Trophoblast cell (in vitro differentiated cells and primary cell): ENCODE measurements at regions not wholly inside any gene's neighbourhood (a gene's known extent, or its start where the extent isn't known, plus 50 kb on each side); places are given as distances from the start of the nearest gene placed in this dataset.

Experiments
- DNase-seq, 2 donors: peaks; one replicate each; pipeline ENCODE4 v3.0.0-alpha.2; 2016
- H2AFZ ChIP-seq: 2 replicates; pipeline ENCODE4 v1.6.1; 2013; ENCODE audit warnings: low read length, moderate library complexity, mild to moderate bottlenecking; ENCODE audit not compliant: insufficient read depth, poor library complexity
- H2AK5ac ChIP-seq: 2 replicates; pipeline ENCODE4 v1.6.1; 2013; ENCODE audit warnings: mild to moderate bottlenecking, low read length
- H2BK120ac ChIP-seq: 2 replicates; pipeline ENCODE4 v1.6.1; 2013; ENCODE audit warnings: low read length, mild to moderate bottlenecking, moderate library complexity; ENCODE audit not compliant: insufficient read depth, poor library complexity
- H2BK12ac ChIP-seq: 2 replicates; pipeline ENCODE4 v1.6.1; 2013; ENCODE audit warnings: mild to moderate bottlenecking, low read length, moderate library complexity
- H2BK5ac ChIP-seq: 2 replicates; pipeline ENCODE4 v1.6.1; 2013; ENCODE audit warnings: low read length, low read depth, moderate library complexity, mild to moderate bottlenecking; ENCODE audit not compliant: poor library complexity
- H3K14ac ChIP-seq: 2 replicates; pipeline ENCODE4 v1.6.1; 2013; ENCODE audit warnings: mild to moderate bottlenecking, low read length
- H3K18ac ChIP-seq: 2 replicates; pipeline ENCODE4 v1.6.1; 2013; ENCODE audit warnings: mild to moderate bottlenecking, low read length
- H3K23ac ChIP-seq: 2 replicates; pipeline ENCODE4 v1.6.1; 2013; ENCODE audit warnings: low read length
- H3K27ac ChIP-seq: 2 replicates; pipeline ENCODE4 v1.5.1; 2013; ENCODE audit warnings: low read depth, mild to moderate bottlenecking, inconsistent platforms, low read length, moderate library complexity
- H3K27me3 ChIP-seq: 2 replicates; pipeline ENCODE4 v1.6.1; 2013; ENCODE audit warnings: inconsistent platforms, mild to moderate bottlenecking, low read length, moderate library complexity; ENCODE audit not compliant: insufficient read depth
- H3K36me3 ChIP-seq, 2 experiments: 1 replicate in 1 of 2; 2 replicates in 1 of 2; pipeline ENCODE4 v1.6.1; 2013; ENCODE audit warnings: low read length in 2 of 2, mild to moderate bottlenecking in 2 of 2, moderate library complexity in 1 of 2; ENCODE audit not compliant: insufficient read depth in 2 of 2, control insufficient read depth in 1 of 2
- H3K4ac ChIP-seq: 2 replicates; pipeline ENCODE4 v1.6.1; 2013; ENCODE audit warnings: low read depth, mild to moderate bottlenecking, low read length, moderate library complexity
- H3K4me1 ChIP-seq, 2 experiments: 1 replicate in 1 of 2; 2 replicates in 1 of 2; pipeline ENCODE4 v1.6.1; 2013; ENCODE audit warnings: low read length in 2 of 2, mild to moderate bottlenecking in 2 of 2, moderate library complexity in 1 of 2; ENCODE audit not compliant: insufficient read depth in 2 of 2, control insufficient read depth in 1 of 2
- H3K4me2 ChIP-seq: 2 replicates; pipeline ENCODE4 v1.6.1; 2013; ENCODE audit warnings: inconsistent platforms, mild to moderate bottlenecking, low read length, moderate library complexity
- H3K4me3 ChIP-seq: 2 replicates; pipeline ENCODE4 v1.5.1; 2013; ENCODE audit warnings: mild to moderate bottlenecking, low read depth, low read length, inconsistent platforms
- H3K79me1 ChIP-seq: one replicate; pipeline ENCODE4 v1.6.1; 2013; ENCODE audit warnings: low read length
- H3K79me2 ChIP-seq: 2 replicates; pipeline ENCODE4 v1.6.1; 2013; ENCODE audit warnings: low read length, mild to moderate bottlenecking; ENCODE audit not compliant: control insufficient read depth, insufficient read depth, poor library complexity
- H3K9ac ChIP-seq: 2 replicates; pipeline ENCODE4 v1.6.1; 2013; ENCODE audit warnings: mild to moderate bottlenecking, low read length
- H3K9me3 ChIP-seq: 2 replicates; pipeline ENCODE4 v1.6.1; 2013; ENCODE audit warnings: low read depth, mild to moderate bottlenecking, control low read depth, inconsistent platforms, low read length; ENCODE audit not compliant: insufficient read depth
- H4K12ac ChIP-seq: 2 replicates; pipeline ENCODE4 v1.6.1; 2013; ENCODE audit warnings: low read depth, mild to moderate bottlenecking, low read length, moderate library complexity
- H4K8ac ChIP-seq: 2 replicates; pipeline ENCODE4 v1.6.1; 2013; ENCODE audit warnings: low read depth, mild to moderate bottlenecking, low read length, moderate library complexity
- H4K91ac ChIP-seq: one replicate; pipeline ENCODE4 v1.6.1; 2013; ENCODE audit warnings: low read depth, mild to moderate bottlenecking, low read length, moderate library complexity
- WGBS: extraction: QIAGEN DNeasy Blood & Tissue Kit; methylation state at CpG from one replicate; pipeline ENCODE4 v1.1.7; 2013; ENCODE audit warnings: missing lambda C conversion rate; ENCODE audit not compliant: insufficient read length, insufficient coverage; ENCODE audit errors: extremely low coverage; 5-methylcytosine and 5-hydroxymethylcytosine counted together

DNA sequence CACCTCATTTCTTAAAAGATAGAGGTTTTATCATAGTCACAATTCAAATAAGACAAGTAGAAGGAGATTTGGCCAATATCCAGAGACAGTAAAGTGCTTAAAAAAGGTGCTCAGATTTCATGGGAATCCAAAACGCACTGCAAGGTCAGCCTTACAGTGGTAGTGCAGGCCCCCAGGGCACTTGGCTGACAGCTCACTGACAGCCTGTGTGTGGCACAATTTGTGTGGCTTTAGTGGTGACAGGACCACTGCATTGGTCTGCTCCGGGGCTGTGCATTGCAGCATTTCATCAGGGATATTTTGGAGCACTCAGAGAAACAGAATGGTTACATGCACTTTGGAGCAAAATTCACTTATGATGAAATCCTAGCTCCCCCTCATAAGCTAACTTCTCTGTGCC, 544.3 kb downstream of the NTRK3 start:
- no peaks in the 10 kb centered on the region for H3K4me1 ChIP-seq
- WGBS = no CpG with 5 or more reads among the region's 2 CpGs
- no peak overlapping the region for H3K4me2 ChIP-seq

DNA sequence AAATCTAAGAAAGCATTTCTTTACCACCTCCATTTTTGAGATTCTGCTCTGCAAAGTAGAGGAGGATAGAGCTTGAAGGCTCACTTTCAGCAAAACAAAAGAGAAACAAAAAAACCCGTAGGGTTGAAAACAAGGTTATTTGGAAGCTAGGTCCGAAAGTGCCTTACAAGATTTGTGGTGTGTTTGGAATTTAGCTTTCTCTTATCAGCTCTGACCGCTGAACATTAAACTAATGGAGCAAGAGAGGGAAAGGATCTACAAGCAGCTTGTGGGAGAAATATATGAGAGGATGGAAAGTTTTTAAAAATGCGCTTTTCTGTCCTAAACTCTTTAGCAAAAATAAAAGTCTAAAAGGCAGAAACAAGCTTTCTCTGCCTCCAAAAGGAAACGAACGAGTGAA, 545.5 kb downstream of the NTRK3 start:
- Histone ChIP-seq H3K9me3 (no peaks in the 10 kb centered on the region), H4K91ac (no peak overlapping the region), H3K27me3 (no peaks in the 10 kb centered on the region), H3K9ac (no peak overlapping the region), H3K27ac (no peak overlapping the region), H4K12ac (no peak overlapping the region), H3K36me3 (no peaks in the 10 kb centered on the region), H3K4me2 (no peak overlapping the region), H3K18ac (no peak overlapping the region), H3K4me1 (no peaks in the 10 kb centered on the region), H3K4me3 (no peak overlapping the region), H3K79me1 (no peaks in the 10 kb centered on the region), H2BK120ac (no peak overlapping the region), H3K14ac (no peak overlapping the region), H2AK5ac (no peak overlapping the region), H3K79me2 (no peaks in the 10 kb centered on the region), H3K23ac (no peak overlapping the region), H4K8ac (no peak overlapping the region), H2AFZ (no peak overlapping the region), H3K4ac (no peak overlapping the region), H2BK12ac (no peak overlapping the region), H2BK5ac (no peak overlapping the region)
- no peak for DNase-seq
- WGBS = no CpG with 5 or more reads among the region's 6 CpGs

More for the DNA sequence above, 544.3 kb downstream of the NTRK3 start:
- DNase-seq = no peak
- no peak overlapping the region for H3K14ac ChIP-seq
- no peak overlapping the region for H4K91ac ChIP-seq
- H4K12ac ChIP-seq = no peak overlapping the region
- H2BK120ac ChIP-seq = no peak overlapping the region
- no peaks in the 10 kb centered on the region for H3K27me3 ChIP-seq
- H4K8ac ChIP-seq = no peak overlapping the region
- H3K27ac ChIP-seq = no peak overlapping the region
- no peaks in the 10 kb centered on the region for H3K79me1 ChIP-seq
- H3K36me3 ChIP-seq = no peaks in the 10 kb centered on the region
- no peaks in the 10 kb centered on the region for H3K9me3 ChIP-seq
- no peak overlapping the region for H2BK12ac ChIP-seq
- H3K4me3 ChIP-seq = no peak overlapping the region
- no peak overlapping the region for H2AK5ac ChIP-seq
- no peak overlapping the region for H3K9ac ChIP-seq
- H3K23ac ChIP-seq = no peak overlapping the region
- no peak overlapping the region for H2BK5ac ChIP-seq
- H3K4ac ChIP-seq = no peak overlapping the region
- H3K79me2 ChIP-seq = no peaks in the 10 kb centered on the region
- H3K18ac ChIP-seq = no peak overlapping the region
- H2AFZ ChIP-seq = no peak overlapping the region

DNA sequence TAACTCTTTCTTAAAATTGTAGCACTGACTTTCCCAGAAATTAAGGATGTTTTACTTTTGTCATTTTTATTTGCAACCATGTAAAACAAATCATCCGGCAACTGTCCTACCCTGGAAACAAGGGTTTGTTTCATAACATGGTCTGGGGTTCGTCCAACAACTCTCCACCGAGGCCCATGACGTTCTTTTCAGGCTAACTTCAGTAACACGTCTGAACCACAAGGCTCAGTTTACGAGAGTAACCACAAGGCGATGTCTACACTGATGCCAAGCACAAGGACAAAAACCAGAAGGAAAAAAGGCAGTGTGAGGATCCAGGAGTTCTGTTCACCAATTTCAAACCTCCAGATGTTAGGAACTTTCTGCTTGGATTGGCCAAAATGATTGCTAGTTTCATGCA, 546.1 kb downstream of the NTRK3 start:
- H3K23ac ChIP-seq = no peak overlapping the region
- no peak overlapping the region for H2BK12ac ChIP-seq
- no peak overlapping the region for H4K91ac ChIP-seq
- no peak for DNase-seq
- H3K4me2 ChIP-seq = no peak overlapping the region
- H3K27ac ChIP-seq = no peak overlapping the region
- H2AFZ ChIP-seq = no peak overlapping the region
- no peak overlapping the region for H2BK120ac ChIP-seq
- H3K36me3 ChIP-seq = no peaks in the 10 kb centered on the region
- no peak overlapping the region for H4K8ac ChIP-seq
- no peaks in the 10 kb centered on the region for H3K9me3 ChIP-seq
- H3K18ac ChIP-seq = no peak overlapping the region
- H3K4me1 ChIP-seq = no peaks in the 10 kb centered on the region
- H3K14ac ChIP-seq = no peak overlapping the region
- H2AK5ac ChIP-seq = no peak overlapping the region
- H3K4ac ChIP-seq = no peak overlapping the region
- H4K12ac ChIP-seq = no peak overlapping the region
- no peaks in the 10 kb centered on the region for H3K27me3 ChIP-seq
- no peaks in the 10 kb centered on the region for H3K79me1 ChIP-seq
- H2BK5ac ChIP-seq = no peak overlapping the region
- no peak overlapping the region for H3K9ac ChIP-seq
- WGBS = no CpG with 5 or more reads among the region's 7 CpGs
- H3K4me3 ChIP-seq = no peak overlapping the region
- no peaks in the 10 kb centered on the region for H3K79me2 ChIP-seq

DNA sequence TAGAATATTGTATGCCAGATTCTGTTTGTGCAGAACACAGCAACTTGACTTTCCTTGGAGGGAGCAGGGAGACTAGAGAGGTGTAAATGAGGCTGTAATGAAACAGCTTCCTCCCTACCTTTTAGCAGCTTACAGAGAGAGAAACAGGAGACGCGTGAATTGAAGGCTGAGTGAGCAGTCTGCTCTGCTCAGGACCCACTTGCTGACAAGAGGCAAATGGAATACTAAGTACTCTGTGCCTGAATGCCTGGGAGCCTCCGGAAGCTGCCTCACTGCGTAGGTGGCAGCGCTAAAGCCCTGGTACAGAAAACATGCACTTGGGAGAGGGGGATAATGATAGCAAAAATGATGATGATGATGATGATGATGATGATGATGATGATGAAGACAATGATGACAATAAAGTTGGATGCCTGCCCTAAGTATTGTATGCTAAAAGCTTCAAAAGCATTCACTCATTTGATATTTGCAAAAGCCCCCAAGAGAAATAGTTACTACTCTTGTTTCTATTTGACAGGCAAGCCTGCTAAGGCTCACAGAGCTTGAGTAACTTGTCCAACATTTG, 548.9 kb downstream of the NTRK3 start:
- no peak overlapping the region for H3K4ac ChIP-seq
- no peaks in the 10 kb centered on the region for H3K4me1 ChIP-seq
- H3K79me2 ChIP-seq = no peaks in the 10 kb centered on the region
- H3K9ac ChIP-seq = no peak overlapping the region
- H3K9me3 ChIP-seq = no peaks in the 10 kb centered on the region
- no peak overlapping the region for H2BK12ac ChIP-seq
- no peak overlapping the region for H3K23ac ChIP-seq
- no peak overlapping the region for H2AK5ac ChIP-seq
- H4K8ac ChIP-seq = no peak overlapping the region
- H4K12ac ChIP-seq = no peak overlapping the region
- H3K27ac ChIP-seq = no peak overlapping the region
- H3K79me1 ChIP-seq = no peaks in the 10 kb centered on the region
- no peak for DNase-seq
- H4K91ac ChIP-seq = no peak overlapping the region
- H3K4me3 ChIP-seq = no peak overlapping the region
- H2AFZ ChIP-seq = no peak overlapping the region
- no peak overlapping the region for H3K4me2 ChIP-seq
- no peaks in the 10 kb centered on the region for H3K27me3 ChIP-seq
- H3K36me3 ChIP-seq = no peaks in the 10 kb centered on the region
- WGBS = no CpG with 5 or more reads among the region's 5 CpGs
- H2BK120ac ChIP-seq = no peak overlapping the region
- no peak overlapping the region for H2BK5ac ChIP-seq
- no peak overlapping the region for H3K14ac ChIP-seq
- H3K18ac ChIP-seq = no peak overlapping the region
